Loucy (cell line): ENCODE measurements at regions not wholly inside any gene's neighbourhood (a gene's known extent, or its start where the extent isn't known, plus 50 kb on each side); places are given as distances from the start of the nearest gene placed in this dataset.

ENCODE experiments used
- EZH2phosphoT487 ChIP-seq: fragments of 200-600 bp; IDR thresholded peaks from 2 replicates; pipeline ENCODE4 v1.6.1; 2018; ENCODE audit warnings: antibody characterized with exemption, mild to moderate bottlenecking, moderate library complexity, borderline replicate concordance
- TF ChIP-seq, protein P1 (sequence below): fragments of 200-600 bp; sonication (generic); conservative IDR thresholded peaks from 2 replicates; pipeline ENCODE4 v1.5.1; 2014; ENCODE audit warnings: mild to moderate bottlenecking, antibody characterized with exemption, low read length

DNA sequence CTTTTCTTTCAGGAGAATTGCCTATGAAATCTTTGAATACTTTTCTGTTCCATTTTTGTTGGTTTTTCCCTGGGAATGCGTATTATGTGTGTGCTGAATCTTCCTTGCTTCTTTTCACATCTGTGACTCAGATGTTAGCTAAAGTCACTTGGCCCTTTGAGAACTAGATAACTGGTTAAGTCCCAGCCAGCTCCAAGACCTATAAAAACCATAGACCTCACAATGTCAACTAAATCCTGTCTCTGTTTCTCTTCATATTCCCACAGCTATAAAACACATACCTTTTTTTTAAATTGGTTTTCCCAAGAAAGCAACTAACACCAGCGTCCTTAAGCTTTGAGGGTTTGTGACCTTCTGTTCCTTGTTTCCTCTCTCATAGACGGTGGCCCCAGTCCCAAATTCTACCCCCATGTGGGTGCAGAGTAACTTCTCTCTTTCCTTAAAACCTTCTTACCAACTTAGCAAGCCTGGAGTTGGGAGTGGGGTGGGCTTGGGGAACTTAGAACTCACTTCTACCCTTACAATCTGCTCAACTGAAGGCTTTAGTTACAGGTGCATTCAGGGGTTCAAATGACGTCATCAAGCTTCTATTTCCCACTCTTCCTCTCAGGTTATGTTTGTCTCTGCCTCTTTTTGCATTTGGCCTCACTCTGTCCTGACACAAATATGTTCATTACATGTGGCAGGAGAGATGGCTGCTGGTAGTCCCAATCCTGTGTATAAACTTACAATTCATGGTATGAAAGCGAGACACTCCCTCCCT lies 58.1 kb upstream of the TGIF1 start:
- TF ChIP-seq, protein P1, sequence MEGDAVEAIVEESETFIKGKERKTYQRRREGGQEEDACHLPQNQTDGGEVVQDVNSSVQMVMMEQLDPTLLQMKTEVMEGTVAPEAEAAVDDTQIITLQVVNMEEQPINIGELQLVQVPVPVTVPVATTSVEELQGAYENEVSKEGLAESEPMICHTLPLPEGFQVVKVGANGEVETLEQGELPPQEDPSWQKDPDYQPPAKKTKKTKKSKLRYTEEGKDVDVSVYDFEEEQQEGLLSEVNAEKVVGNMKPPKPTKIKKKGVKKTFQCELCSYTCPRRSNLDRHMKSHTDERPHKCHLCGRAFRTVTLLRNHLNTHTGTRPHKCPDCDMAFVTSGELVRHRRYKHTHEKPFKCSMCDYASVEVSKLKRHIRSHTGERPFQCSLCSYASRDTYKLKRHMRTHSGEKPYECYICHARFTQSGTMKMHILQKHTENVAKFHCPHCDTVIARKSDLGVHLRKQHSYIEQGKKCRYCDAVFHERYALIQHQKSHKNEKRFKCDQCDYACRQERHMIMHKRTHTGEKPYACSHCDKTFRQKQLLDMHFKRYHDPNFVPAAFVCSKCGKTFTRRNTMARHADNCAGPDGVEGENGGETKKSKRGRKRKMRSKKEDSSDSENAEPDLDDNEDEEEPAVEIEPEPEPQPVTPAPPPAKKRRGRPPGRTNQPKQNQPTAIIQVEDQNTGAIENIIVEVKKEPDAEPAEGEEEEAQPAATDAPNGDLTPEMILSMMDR = no peak
- no peak for TF ChIP-seq EZH2phosphoT487
